WERI-Rb-1 (cell line): ENCODE measurements at regions not wholly inside any gene's neighbourhood (a gene's known extent, or its start where the extent isn't known, plus 50 kb on each side); places are given as distances from the start of the nearest gene placed in this dataset.
A peak's percentile ranks its signal among the peaks of the same experiment; 100 is the strongest.

Source experiments
- DNase-seq: peaks from one replicate; pipeline ENCODE4 v3.0.0-alpha.2; 2020
- H3K27ac ChIP-seq: fragments of 250-450 bp; sonication (Bioruptor Pico); 2 replicates; pipeline ENCODE4 v1.5.1; 2020; ENCODE audit warnings: mild to moderate bottlenecking, moderate library complexity
- H3K27me3 ChIP-seq: fragments of 250-450 bp; sonication (Bioruptor Pico); 2 replicates; pipeline ENCODE4 v1.5.1; 2021; ENCODE audit warnings: mild to moderate bottlenecking, low read depth, moderate library complexity; ENCODE audit not compliant: insufficient read depth, severe bottlenecking
- H3K36me3 ChIP-seq: fragments of 250-450 bp; sonication (Bioruptor Pico); 2 replicates; pipeline ENCODE4 v1.5.1; 2020; ENCODE audit warnings: mild to moderate bottlenecking, moderate library complexity
- H3K4me3 ChIP-seq: 2 replicates; pipeline ENCODE4 v1.5.1; 2011; ENCODE audit warnings: low read depth, mild to moderate bottlenecking, control low read depth, low read length
- H3K9me3 ChIP-seq: fragments of 250-450 bp; sonication (Bioruptor Pico); 2 replicates; pipeline ENCODE4 v1.5.1; 2021; ENCODE audit warnings: mild to moderate bottlenecking, moderate library complexity; ENCODE audit not compliant: severe bottlenecking
- TF ChIP-seq, protein P1 (sequence below): IDR thresholded peaks from 2 replicates; pipeline ENCODE4 v1.5.1; 2011; ENCODE audit warnings: low read depth, mild to moderate bottlenecking, control low read depth, inconsistent platforms, low read length

DNA sequence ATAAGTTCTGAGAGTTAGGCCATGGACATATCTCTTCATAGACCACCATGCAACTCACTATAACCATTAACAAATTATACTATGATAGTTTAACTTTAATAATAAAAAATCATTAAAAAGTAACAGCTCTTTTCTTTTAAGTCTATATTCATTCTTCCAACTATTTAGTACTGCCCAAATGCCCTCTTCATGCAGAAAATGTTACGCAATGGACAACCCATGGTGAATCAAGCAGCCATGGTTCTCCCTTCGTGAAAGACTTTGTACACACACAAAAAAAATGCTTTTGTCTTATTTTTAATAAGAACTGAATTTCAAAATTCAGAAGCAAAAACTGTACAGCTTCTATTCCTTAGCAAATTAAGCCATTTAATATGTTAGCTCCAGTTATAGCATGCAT is 401.1 kb downstream of the EFNA5 start:
- Histone ChIP-seq H3K4me3 (no peak overlapping the region), H3K27ac (no peak overlapping the region), H3K9me3 (no peaks in the 10 kb centered on the region), H3K36me3 (no peaks in the 10 kb centered on the region), H3K27me3 (no peaks in the 10 kb centered on the region)
- no peak for DNase-seq
- TF ChIP-seq, protein P1, sequence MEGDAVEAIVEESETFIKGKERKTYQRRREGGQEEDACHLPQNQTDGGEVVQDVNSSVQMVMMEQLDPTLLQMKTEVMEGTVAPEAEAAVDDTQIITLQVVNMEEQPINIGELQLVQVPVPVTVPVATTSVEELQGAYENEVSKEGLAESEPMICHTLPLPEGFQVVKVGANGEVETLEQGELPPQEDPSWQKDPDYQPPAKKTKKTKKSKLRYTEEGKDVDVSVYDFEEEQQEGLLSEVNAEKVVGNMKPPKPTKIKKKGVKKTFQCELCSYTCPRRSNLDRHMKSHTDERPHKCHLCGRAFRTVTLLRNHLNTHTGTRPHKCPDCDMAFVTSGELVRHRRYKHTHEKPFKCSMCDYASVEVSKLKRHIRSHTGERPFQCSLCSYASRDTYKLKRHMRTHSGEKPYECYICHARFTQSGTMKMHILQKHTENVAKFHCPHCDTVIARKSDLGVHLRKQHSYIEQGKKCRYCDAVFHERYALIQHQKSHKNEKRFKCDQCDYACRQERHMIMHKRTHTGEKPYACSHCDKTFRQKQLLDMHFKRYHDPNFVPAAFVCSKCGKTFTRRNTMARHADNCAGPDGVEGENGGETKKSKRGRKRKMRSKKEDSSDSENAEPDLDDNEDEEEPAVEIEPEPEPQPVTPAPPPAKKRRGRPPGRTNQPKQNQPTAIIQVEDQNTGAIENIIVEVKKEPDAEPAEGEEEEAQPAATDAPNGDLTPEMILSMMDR, result no peak

DNA sequence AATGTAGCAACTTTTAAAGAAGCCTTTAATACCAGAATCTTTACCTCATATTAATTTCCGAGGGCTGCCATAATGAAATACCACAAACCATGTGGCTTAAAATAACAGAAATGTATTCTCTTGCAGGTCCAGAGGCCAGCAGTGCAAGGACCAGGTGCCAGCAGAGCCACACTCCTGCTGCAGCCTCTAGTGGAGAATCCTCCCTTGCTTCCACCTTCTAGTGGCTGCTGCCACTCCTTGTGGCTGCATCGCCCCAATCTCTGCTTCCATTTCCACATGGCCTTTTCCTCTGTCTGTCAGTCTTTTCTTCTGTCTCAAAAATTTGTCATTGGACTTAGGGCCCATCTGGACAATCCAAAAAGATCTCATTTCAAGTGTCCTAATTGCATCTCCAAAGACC is 401.5 kb downstream of the EFNA5 start:
- no peaks in the 10 kb centered on the region for H3K27me3 ChIP-seq
- TF ChIP-seq, protein P1, result 0 out of 2 replicates have a peak, but pooled peaks have one; percentile 7
- H3K4me3 ChIP-seq, result no peak overlapping the region
- H3K36me3 ChIP-seq, result no peaks in the 10 kb centered on the region
- H3K27ac ChIP-seq, result no peak overlapping the region
- DNase-seq, result no peak
- no peaks in the 10 kb centered on the region for H3K9me3 ChIP-seq

DNA sequence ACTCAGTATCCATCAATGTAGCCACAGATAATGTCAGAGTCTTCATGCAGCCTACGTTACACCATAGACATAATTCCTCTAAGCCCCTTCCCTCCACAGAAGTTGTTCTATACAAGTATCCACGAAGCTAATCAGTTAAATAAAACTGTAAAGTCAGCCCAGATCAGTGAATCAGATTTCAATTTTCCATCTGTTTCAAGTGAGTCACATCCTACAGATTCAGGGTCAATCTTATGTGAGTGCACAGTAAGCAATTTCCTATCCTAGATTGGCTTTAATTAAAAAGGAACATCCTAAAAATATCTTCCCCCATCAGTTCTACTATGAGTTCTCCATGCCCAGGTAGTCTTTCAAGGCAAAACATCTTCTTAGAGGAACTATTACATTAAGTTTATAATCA is 402.5 kb downstream of the EFNA5 start:
- H3K27me3 ChIP-seq, result no peaks in the 10 kb centered on the region
- no peaks in the 10 kb centered on the region for H3K36me3 ChIP-seq
- TF ChIP-seq, protein P1, result no peak
- H3K9me3 ChIP-seq, result no peaks in the 10 kb centered on the region
- H3K27ac ChIP-seq, result no peak overlapping the region
- DNase-seq, result no peak
- H3K4me3 ChIP-seq, result no peak overlapping the region

DNA sequence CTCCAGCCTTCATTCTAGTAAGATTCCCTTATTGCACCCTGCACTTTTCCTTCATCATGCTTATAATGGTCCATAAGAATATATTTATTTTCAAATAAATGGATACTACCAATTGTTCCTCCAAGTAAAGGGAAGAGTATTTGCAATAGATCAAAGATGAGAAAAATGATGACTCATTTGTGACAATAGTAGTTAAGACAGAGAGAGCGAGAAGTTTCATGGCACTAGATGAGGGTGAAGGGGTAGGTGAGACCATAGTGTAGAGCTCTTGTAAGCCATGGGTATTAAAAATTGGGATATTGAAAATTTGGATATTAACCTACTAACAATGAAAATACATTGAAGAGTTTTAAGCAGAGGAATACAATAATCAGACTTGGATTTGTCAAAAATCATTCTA is 404.6 kb downstream of the EFNA5 start:
- DNase-seq, result no peak
- H3K27ac ChIP-seq, result no peak overlapping the region
- no peaks in the 10 kb centered on the region for H3K36me3 ChIP-seq
- H3K9me3 ChIP-seq, result no peaks in the 10 kb centered on the region
- H3K27me3 ChIP-seq, result no peaks in the 10 kb centered on the region
- no peak overlapping the region for H3K4me3 ChIP-seq
- TF ChIP-seq, protein P1, result no peak

DNA sequence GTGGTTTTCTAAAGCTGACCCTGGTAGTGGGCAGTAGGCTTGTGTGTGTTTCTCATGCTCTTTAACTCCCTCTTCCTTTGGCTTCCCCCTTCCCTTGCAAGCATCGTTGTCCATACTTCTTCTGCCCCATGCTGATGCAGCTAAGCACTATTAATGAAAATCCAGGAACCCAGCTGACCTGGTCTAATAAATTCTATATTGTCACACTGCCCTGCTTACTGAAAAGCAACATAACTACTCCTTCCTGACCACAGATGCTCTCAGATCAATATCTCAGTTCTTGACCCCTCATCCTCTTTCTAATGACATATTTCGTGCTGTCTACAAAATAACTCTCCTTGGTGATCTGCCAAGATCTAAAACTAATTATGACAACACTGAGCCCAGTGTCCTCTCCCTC is 405.5 kb downstream of the EFNA5 start:
- TF ChIP-seq, protein P1, result no peak
- peaks cover 2% of the 10 kb centered on the region for H3K9me3 ChIP-seq

DNA sequence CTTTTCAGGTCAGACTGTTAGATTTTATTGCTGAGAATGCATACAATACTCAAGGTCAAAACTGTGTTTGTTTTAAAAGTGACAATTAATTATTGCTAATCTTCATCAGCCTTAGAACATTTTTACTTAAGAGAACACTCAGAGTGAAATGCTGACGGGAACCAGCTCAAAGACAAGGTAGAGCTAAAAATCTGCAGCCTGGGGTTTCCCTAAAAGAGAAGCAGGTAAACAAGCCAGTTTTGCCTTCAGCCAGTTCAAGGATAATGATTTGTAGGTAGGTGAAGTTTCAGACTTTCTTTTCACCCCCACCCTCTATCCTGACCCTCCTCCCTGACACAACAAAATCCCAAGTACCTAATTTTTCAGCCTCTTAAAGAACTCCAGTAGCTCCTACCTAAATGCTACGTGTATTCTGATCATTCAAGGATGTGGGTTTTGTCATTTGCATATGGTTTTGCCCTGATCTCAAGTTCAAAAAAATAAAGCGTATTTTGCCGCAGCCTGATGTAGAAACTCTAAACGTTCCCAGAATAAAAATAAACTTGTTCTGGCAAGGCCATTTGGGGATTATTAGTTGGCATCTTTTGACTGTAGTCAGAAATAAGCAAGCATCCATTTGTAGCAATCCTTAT is 407.2 kb downstream of the EFNA5 start:
- no peak overlapping the region for H3K4me3 ChIP-seq
- H3K27me3 ChIP-seq, result no peaks in the 10 kb centered on the region
- no peak for DNase-seq
- H3K27ac ChIP-seq, result no peak overlapping the region
- H3K9me3 ChIP-seq, result peaks cover 2% of the 10 kb centered on the region
- TF ChIP-seq, protein P1, result no peak
- H3K36me3 ChIP-seq, result no peaks in the 10 kb centered on the region

More for the DNA sequence above, 405.5 kb downstream of the EFNA5 start:
- Histone ChIP-seq H3K27ac (no peak overlapping the region), H3K27me3 (no peaks in the 10 kb centered on the region), H3K36me3 (no peaks in the 10 kb centered on the region), H3K4me3 (no peak overlapping the region)
- no peak for DNase-seq
